Left lung (tissue), 4 donors: ENCODE measurements at regions not wholly inside any gene's neighbourhood (a gene's known extent, or its start where the extent isn't known, plus 50 kb on each side); places are given as distances from the start of the nearest gene placed in this dataset.

Experiments used
- ATAC-seq: fragments of 200-7000 bp; cut with Tn5 transposase; one replicate; pipeline ENCODE4 v1.9.1; 2020; ENCODE audit warnings: moderate library complexity
- DNase-seq, 4 donors: peaks; one replicate each; pipeline ENCODE4 v3.0.0-alpha.2; 2013 to 2020
- H3K27ac ChIP-seq, 2 donors: fragments of 200-600 bp; sonication (generic) in 1 of 2; one replicate each; pipeline versions ENCODE4 v1.5.0 to v1.8.0; 2020 to 2021
- H3K27me3 ChIP-seq, 2 donors: fragments of 200-600 bp; sonication (generic) in 1 of 2; one replicate each; pipeline versions ENCODE4 v1.5.0 to v1.8.0; 2020 to 2021
- H3K36me3 ChIP-seq, 2 donors: fragments of 200-600 bp; sonication (generic) in 1 of 2; one replicate each; pipeline versions ENCODE4 v1.5.0 to v1.8.0; 2020 to 2021
- H3K4me1 ChIP-seq, 2 donors: fragments of 200-600 bp; one replicate each; pipeline ENCODE4 v1.8.0; 2021
- H3K4me3 ChIP-seq, 2 donors: fragments of 200-600 bp; sonication (generic) in 1 of 2; one replicate each; pipeline versions ENCODE4 v1.5.0 to v1.8.0; 2020 to 2021; ENCODE audit warnings: mild to moderate bottlenecking in 1 of 2
- H3K9me3 ChIP-seq, 2 donors: fragments of 200-600 bp; sonication (generic) in 1 of 2; one replicate each; pipeline versions ENCODE4 v1.5.0 to v1.8.0; 2020 to 2021
- CTCF ChIP-seq, 2 donors: fragments of 200-600 bp; sonication (generic) in 1 of 2; IDR thresholded peaks; one replicate each; pipeline versions ENCODE4 v1.5.0 to v1.8.0; 2021; ENCODE audit warnings: antibody characterized with exemption in 2 of 2
- intact Hi-C, 2 donors: fragments of 100-400 bp; cut with DNase I; formaldehyde crosslinking; loops; one replicate each; pipeline versions ENCODE4 v1.11.2 to v1.14.2; 2022
- donor health status: DM: no; HTN: yes; CAD: no.
- donor health status: DM: no; HTN: no; CAD: no.

GRCh38 chr16:9254863-9255262 lies 163.4 kb downstream of the HAPSTR1 start:
- Histone ChIP-seq H3K4me1 (no peaks in the 10 kb centered on the region), H3K36me3 (no peaks in the 10 kb centered on the region), H3K27ac (no peak overlapping the region), H3K9me3 (no peaks in the 10 kb centered on the region), H3K4me3 (no peak overlapping the region), H3K27me3 (peaks cover 0 to 27% of the 10 kb centered on the region in 2 donors)
- intact Hi-C loops = no loop called here
- no peak for DNase-seq
- no peak for TF ChIP-seq CTCF (IDR thresholded peaks at IDR 0.05)
- no peak for ATAC-seq

GRCh38 chr16:9256196-9256595 lies 164.8 kb downstream of the HAPSTR1 start:
- peak; percentile 9 to 31 for TF ChIP-seq CTCF (IDR thresholded peaks at IDR 0.05)
- no peaks in the 10 kb centered on the region for H3K4me1 ChIP-seq
- no peak for ATAC-seq
- H3K9me3 ChIP-seq = no peaks in the 10 kb centered on the region
- intact Hi-C loops = no loop called here
- peaks cover 0 to 27% of the 10 kb centered on the region in 2 donors for H3K27me3 ChIP-seq
- no peaks in the 10 kb centered on the region for H3K36me3 ChIP-seq
- no peak for DNase-seq
- no peak overlapping the region for H3K4me3 ChIP-seq
- no peak overlapping the region for H3K27ac ChIP-seq

- no peaks in the 10 kb centered on the region for H3K4me1 ChIP-seq
- ATAC-seq (no peak), DNase-seq (no peak)
- H3K27me3 ChIP-seq = peaks cover 0 to 27% of the 10 kb centered on the region in 2 donors
- H3K9me3 ChIP-seq = no peaks in the 10 kb centered on the region
- no peak for TF ChIP-seq CTCF (IDR thresholded peaks at IDR 0.05)
- H3K36me3 ChIP-seq = no peaks in the 10 kb centered on the region
- H3K27ac ChIP-seq = no peak overlapping the region
- intact Hi-C loops = no loop called here
- H3K4me3 ChIP-seq = no peak overlapping the region
These were observed 166.4 kb downstream of the HAPSTR1 start for GRCh38 chr16:9257843-9258242.

- ATAC-seq = peak; percentile 67
- peak in 2 of 4 donors; percentile 18 to 48 for DNase-seq
- Histone ChIP-seq H3K4me3 (no peak overlapping the region), H3K36me3 (no peaks in the 10 kb centered on the region), H3K27me3 (peaks cover 0 to 27% of the 10 kb centered on the region in 2 donors), H3K4me1 (no peaks in the 10 kb centered on the region), H3K27ac (no peak overlapping the region), H3K9me3 (no peaks in the 10 kb centered on the region)
- peak; percentile 36 to 51 for TF ChIP-seq CTCF (IDR thresholded peaks at IDR 0.05)
- intact Hi-C loops = no loop called here
These were observed 167.1 kb downstream of the HAPSTR1 start for GRCh38 chr16:9258423-9259051.

GRCh38 chr16:9259914-9260608 lies 168.6 kb downstream of the HAPSTR1 start:
- no peaks in the 10 kb centered on the region for H3K4me1 ChIP-seq
- no peaks in the 10 kb centered on the region for H3K36me3 ChIP-seq
- DNase-seq (peak in 1 of 4 donors; percentile 23), ATAC-seq (no peak)
- no peak for TF ChIP-seq CTCF (IDR thresholded peaks at IDR 0.05)
- H3K27ac ChIP-seq = no peak overlapping the region
- peaks cover 0 to 20% of the 10 kb centered on the region in 2 donors for H3K27me3 ChIP-seq
- intact Hi-C loops = no loop called here
- no peaks in the 10 kb centered on the region for H3K9me3 ChIP-seq
- no peak overlapping the region for H3K4me3 ChIP-seq
